Keratinocyte (primary cell): ENCODE measurements at regions not wholly inside any gene's neighbourhood (a gene's known extent, or its start where the extent isn't known, plus 50 kb on each side); places are given as distances from the start of the nearest gene placed in this dataset.

Source experiments
- DNase-seq: peaks from one replicate; pipeline ENCODE4 v3.0.0-alpha.2; 2011; ENCODE audit warnings: low read depth, missing footprints, low spot score
- FAIRE-seq: peaks from 2 replicates; lab custom pipeline; 2011; peaks lifted over from hg19 to GRCh38; lab: Jason Lieb, UNC
- H2AFZ ChIP-seq: 2 replicates; pipeline ENCODE4 v1.6.0; 2012; ENCODE audit warnings: low read length, control low read depth, inconsistent platforms; ENCODE audit not compliant: control insufficient read depth
- H3K27ac ChIP-seq: 2 replicates; pipeline ENCODE4 v1.5.1; 2011; ENCODE audit warnings: low read length; ENCODE audit not compliant: control insufficient read depth, insufficient read depth
- H3K27me3 ChIP-seq: 3 replicates; pipeline ENCODE4 v1.6.0; 2011; ENCODE audit warnings: low read length; ENCODE audit not compliant: control insufficient read depth, insufficient read depth; ENCODE audit errors: extremely low read depth
- H3K36me3 ChIP-seq, 2 experiments: 2 replicates in 1 of 2; 3 replicates in 1 of 2; pipeline ENCODE4 v1.5.1; 2011; ENCODE audit warnings: low read length in 2 of 2, mild to moderate bottlenecking in 1 of 2; ENCODE audit not compliant: control insufficient read depth in 2 of 2, insufficient read depth in 2 of 2; ENCODE audit errors: extremely low read depth in 1 of 2
- H3K4me1 ChIP-seq: 3 replicates; pipeline ENCODE4 v1.5.1; 2011; ENCODE audit warnings: low read length; ENCODE audit not compliant: control insufficient read depth, insufficient read depth; ENCODE audit errors: extremely low read depth
- H3K4me2 ChIP-seq: 3 replicates; pipeline ENCODE4 v1.6.0; 2011; ENCODE audit warnings: low read depth, low read length; ENCODE audit not compliant: control insufficient read depth, insufficient read depth; ENCODE audit errors: extremely low read depth
- H3K4me3 ChIP-seq, 3 experiments: fragments of 200-600 bp in 1 of 3; sonication (generic) in 1 of 3; 2 replicates in 2 of 3; 3 replicates in 1 of 3; pipeline ENCODE4 v1.5.1; 2011 to 2016; ENCODE audit warnings: low read length in 3 of 3, mild to moderate bottlenecking in 3 of 3, control low read depth in 2 of 3, inconsistent platforms in 1 of 3, low read depth in 1 of 3, mixed read lengths in 1 of 3, mixed run types in 1 of 3, moderate library complexity in 1 of 3; ENCODE audit not compliant: control insufficient read depth in 2 of 3, insufficient read depth in 2 of 3; ENCODE audit errors: extremely low read depth in 1 of 3
- H3K79me2 ChIP-seq: 2 replicates; pipeline ENCODE4 v1.6.0; 2012; ENCODE audit warnings: low read length; ENCODE audit not compliant: control insufficient read depth, insufficient read depth
- H3K9ac ChIP-seq: 3 replicates; pipeline ENCODE4 v1.6.0; 2011; ENCODE audit warnings: low read length; ENCODE audit not compliant: control insufficient read depth, insufficient read depth; ENCODE audit errors: extremely low read depth
- H3K9me1 ChIP-seq: 3 replicates; pipeline ENCODE4 v1.6.0; 2011; ENCODE audit warnings: low read length; ENCODE audit not compliant: control insufficient read depth, insufficient read depth; ENCODE audit errors: extremely low read depth
- H3K9me3 ChIP-seq: 2 replicates; pipeline ENCODE4 v1.5.1; 2012; ENCODE audit warnings: low read depth, low read length; ENCODE audit not compliant: control insufficient read depth
- H4K20me1 ChIP-seq: 3 replicates; pipeline ENCODE4 v1.6.0; 2011; ENCODE audit warnings: low read length; ENCODE audit not compliant: control insufficient read depth, insufficient read depth; ENCODE audit errors: extremely low read depth
- EZH2 ChIP-seq: IDR thresholded peaks from one replicate; pipeline ENCODE4 v1.6.1; 2012; ENCODE audit warnings: inconsistent platforms, mild to moderate bottlenecking, low read length, moderate library complexity
- dilution Hi-C: fragments of 300-500 bp; cut with MboI; formaldehyde crosslinking; loops from one replicate; pipeline ENCODE4 v1.7.0; 2020; ENCODE audit warnings: low sequenced_read_pairs; ENCODE audit not compliant: extremely low pct_ligation_motif_present
- TF ChIP-seq, protein P1 (sequence below), 3 experiments: IDR thresholded peaks in 1 of 3; conservative IDR thresholded peaks in 1 of 3; optimal IDR thresholded peaks in 1 of 3; 2 replicates in 2 of 3; 3 replicates in 1 of 3; pipeline versions ENCODE3 to v1.5.1; 2011; ENCODE audit warnings: low read length in 3 of 3, mild to moderate bottlenecking in 3 of 3, moderate library complexity in 2 of 3, control low read depth in 1 of 3, inconsistent platforms in 1 of 3; ENCODE audit not compliant: insufficient read depth in 2 of 3; ENCODE audit errors: extremely low read depth in 1 of 3

DNA sequence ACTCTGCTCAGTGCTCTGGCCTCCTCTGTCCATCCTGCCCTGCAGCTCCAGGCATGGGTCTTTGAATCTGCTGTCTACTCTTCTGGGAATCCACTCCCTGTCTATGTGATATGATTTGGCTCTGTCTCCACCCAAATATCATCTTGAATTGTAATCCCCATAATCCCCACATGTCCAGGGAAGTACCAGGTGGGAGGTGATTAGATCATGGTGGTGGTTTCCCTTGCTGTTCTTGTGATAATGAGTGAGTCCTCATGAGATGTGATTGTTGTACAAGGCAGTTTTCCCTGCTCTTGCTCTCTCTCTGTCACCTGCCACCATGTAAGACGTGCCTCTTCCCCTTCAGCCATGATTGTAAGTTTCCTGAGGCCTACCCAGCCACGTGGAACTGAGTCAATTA lies 881.8 kb upstream of the ID2 start:
- Histone ChIP-seq H3K27ac (no peak overlapping the region), H3K79me2 (no peaks in the 10 kb centered on the region), H3K4me2 (no peak overlapping the region), H3K4me3 (no peak overlapping the region), H3K27me3 (no peaks in the 10 kb centered on the region), H3K9ac (no peak overlapping the region), H4K20me1 (no peaks in the 10 kb centered on the region), H3K9me1 (no peaks in the 10 kb centered on the region), H2AFZ (no peak overlapping the region), H3K36me3 (no peaks in the 10 kb centered on the region), H3K4me1 (no peaks in the 10 kb centered on the region), H3K9me3 (peaks cover 4% of the 10 kb centered on the region)
- FAIRE-seq: no peak
- dilution Hi-C loops: no loop called here
- no peak for TF ChIP-seq EZH2
- TF ChIP-seq, protein P1, sequence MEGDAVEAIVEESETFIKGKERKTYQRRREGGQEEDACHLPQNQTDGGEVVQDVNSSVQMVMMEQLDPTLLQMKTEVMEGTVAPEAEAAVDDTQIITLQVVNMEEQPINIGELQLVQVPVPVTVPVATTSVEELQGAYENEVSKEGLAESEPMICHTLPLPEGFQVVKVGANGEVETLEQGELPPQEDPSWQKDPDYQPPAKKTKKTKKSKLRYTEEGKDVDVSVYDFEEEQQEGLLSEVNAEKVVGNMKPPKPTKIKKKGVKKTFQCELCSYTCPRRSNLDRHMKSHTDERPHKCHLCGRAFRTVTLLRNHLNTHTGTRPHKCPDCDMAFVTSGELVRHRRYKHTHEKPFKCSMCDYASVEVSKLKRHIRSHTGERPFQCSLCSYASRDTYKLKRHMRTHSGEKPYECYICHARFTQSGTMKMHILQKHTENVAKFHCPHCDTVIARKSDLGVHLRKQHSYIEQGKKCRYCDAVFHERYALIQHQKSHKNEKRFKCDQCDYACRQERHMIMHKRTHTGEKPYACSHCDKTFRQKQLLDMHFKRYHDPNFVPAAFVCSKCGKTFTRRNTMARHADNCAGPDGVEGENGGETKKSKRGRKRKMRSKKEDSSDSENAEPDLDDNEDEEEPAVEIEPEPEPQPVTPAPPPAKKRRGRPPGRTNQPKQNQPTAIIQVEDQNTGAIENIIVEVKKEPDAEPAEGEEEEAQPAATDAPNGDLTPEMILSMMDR (optimal IDR thresholded peaks at IDR 0.05 in 1 of 3, IDR thresholded peaks at IDR 0.05 in 1 of 3, conservative IDR thresholded peaks at IDR 0.05 in 1 of 3; ENCODE audit: extremely low read depth in 1 of 3, insufficient read depth in 2 of 3, low read length in 3 of 3): no peak
- no peak for DNase-seq

DNA sequence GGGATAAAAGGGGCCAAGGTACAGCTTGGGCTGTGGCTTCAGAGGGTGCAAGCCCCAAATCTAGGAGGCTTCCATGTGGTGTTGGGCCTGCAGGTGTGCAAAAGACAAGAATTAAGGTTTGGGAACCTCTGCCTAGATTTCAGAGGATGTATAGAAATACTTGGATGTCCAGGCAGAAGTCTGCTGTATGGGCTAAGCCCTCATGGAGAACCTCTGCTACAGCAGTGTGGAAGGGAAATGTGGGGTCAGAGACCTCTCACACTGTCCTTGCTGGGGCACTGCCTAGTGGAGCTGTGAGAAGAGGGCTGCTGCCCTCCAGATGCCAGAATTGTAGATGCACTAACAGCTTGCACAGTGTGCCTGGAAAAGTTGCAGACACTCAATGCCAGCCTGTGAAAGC lies 880.6 kb upstream of the ID2 start:
- Histone ChIP-seq H3K4me3 (no peak overlapping the region), H3K27ac (no peak overlapping the region), H3K9me1 (no peaks in the 10 kb centered on the region), H2AFZ (no peak overlapping the region), H3K9ac (no peak overlapping the region), H3K27me3 (no peaks in the 10 kb centered on the region), H3K79me2 (no peaks in the 10 kb centered on the region), H3K4me2 (no peak overlapping the region), H3K36me3 (no peaks in the 10 kb centered on the region), H3K4me1 (no peaks in the 10 kb centered on the region), H4K20me1 (no peaks in the 10 kb centered on the region), H3K9me3 (peaks cover 4% of the 10 kb centered on the region)
- TF ChIP-seq, protein P1 (optimal IDR thresholded peaks at IDR 0.05 in 1 of 3, IDR thresholded peaks at IDR 0.05 in 1 of 3, conservative IDR thresholded peaks at IDR 0.05 in 1 of 3; ENCODE audit: extremely low read depth in 1 of 3, insufficient read depth in 2 of 3, low read length in 3 of 3): no peak
- TF ChIP-seq EZH2: no peak
- DNase-seq (no peak), FAIRE-seq (no peak)
- dilution Hi-C loops: no loop called here
